AG04449 (cell line): ENCODE measurements at regions not wholly inside any gene's neighbourhood (a gene's known extent, or its start where the extent isn't known, plus 50 kb on each side); places are given as distances from the start of the nearest gene placed in this dataset.
"Not testable (repeated sequence)": the region's sequence is repeated elsewhere in the genome, so short reads cannot be mapped to it uniquely, and the experiment has no call there.

Experiments used
- CTCF ChIA-PET: fragments of 350-600 bp; formaldehyde crosslinking; extraction: SDS; loops from one replicate; lab custom pipeline; 2021; ENCODE audit warnings: antibody characterized with exemption; lab: Yijun Ruan, JAX
- POLR2A ChIA-PET: fragments of 400-600, 350-600 bp; formaldehyde crosslinking; extraction: SDS; loops from one replicate; lab custom pipeline; 2020; ENCODE audit warnings: antibody characterized with exemption, inconsistent platforms; lab: Yijun Ruan, JAX
- DNase-seq: peaks from one replicate; pipeline ENCODE4 v3.0.0-alpha.2; 2010; ENCODE audit warnings: low read depth, low spot score
- H3K4me3 ChIP-seq: 2 replicates; pipeline ENCODE4 v1.5.1; 2011; ENCODE audit warnings: low read depth, mild to moderate bottlenecking, control low read depth, low read length
- TF ChIP-seq, protein P1 (sequence below): IDR thresholded peaks from one replicate; pipeline ENCODE4 v1.5.1; 2011; ENCODE audit warnings: mild to moderate bottlenecking, moderate library complexity, low read length, control low read depth, inconsistent platforms; ENCODE audit not compliant: insufficient read depth; ENCODE audit errors: missing control alignments

DNA sequence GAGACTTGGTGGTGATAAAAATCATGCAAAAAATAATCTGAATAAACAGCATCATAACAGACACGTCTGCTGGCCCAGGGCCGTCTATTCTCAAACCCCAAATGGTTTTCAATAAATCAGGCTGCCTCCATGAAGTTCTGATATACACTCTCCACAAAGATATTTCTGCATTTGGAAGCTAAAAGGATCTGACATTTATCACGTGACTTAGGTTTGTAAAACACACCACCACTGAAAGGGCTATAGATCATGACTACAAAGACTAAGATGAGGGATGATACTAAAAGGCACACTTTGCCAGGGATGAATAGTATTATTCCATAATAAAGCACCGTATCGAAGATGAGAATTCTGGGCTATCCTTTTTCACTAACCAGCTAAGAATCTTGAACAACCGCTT lies 67.6 kb upstream of the ADAMTS18 start:
- H3K4me3 ChIP-seq = no peak overlapping the region
- DNase-seq = no peak
- TF ChIP-seq, protein P1, sequence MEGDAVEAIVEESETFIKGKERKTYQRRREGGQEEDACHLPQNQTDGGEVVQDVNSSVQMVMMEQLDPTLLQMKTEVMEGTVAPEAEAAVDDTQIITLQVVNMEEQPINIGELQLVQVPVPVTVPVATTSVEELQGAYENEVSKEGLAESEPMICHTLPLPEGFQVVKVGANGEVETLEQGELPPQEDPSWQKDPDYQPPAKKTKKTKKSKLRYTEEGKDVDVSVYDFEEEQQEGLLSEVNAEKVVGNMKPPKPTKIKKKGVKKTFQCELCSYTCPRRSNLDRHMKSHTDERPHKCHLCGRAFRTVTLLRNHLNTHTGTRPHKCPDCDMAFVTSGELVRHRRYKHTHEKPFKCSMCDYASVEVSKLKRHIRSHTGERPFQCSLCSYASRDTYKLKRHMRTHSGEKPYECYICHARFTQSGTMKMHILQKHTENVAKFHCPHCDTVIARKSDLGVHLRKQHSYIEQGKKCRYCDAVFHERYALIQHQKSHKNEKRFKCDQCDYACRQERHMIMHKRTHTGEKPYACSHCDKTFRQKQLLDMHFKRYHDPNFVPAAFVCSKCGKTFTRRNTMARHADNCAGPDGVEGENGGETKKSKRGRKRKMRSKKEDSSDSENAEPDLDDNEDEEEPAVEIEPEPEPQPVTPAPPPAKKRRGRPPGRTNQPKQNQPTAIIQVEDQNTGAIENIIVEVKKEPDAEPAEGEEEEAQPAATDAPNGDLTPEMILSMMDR = no peak
- POLR2A ChIA-PET = no interaction called here
- CTCF ChIA-PET = no interaction called here

DNA sequence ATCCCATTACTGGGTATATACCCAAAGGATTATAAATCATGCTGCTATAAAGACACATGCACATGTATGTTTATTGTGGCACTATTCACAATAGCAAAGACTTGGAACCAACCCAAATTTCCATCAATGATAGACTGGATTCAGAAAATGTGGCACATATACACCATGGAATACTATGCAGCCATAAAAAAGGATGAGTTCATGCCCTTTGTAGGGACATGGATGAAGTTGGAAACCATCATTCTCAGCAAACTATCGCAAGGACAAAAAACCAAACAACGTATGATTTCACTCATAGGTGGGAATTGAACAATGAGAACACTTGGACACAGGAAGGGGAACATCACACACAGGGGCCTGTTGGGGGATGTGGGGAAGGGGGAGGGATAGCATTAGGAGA lies 71.7 kb upstream of the ADAMTS18 start:
- DNase-seq, POLR2A ChIA-PET, CTCF ChIA-PET, H3K4me3 ChIP-seq: not testable (repeated sequence)

DNA sequence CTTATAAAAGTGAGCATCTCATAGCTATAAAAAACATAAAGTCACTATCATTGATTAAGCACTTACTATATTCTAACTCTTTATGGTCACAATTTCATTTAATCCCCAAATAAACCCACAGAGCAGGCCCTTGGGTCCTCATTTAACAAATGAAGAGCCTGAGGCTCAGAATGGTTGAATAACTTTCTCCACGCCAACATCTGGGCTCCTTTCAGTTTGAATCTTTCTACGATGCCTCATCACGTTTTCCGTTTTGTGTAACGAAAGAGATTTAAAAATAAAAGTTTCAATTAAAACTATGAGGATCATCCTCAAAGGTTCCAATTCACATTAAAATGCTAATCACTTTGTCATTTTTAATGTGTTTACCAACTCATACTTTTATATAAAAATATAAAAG lies 74.2 kb upstream of the ADAMTS18 start:
- no peak for DNase-seq
- ChIA-PET CTCF (no interaction called here), POLR2A (no interaction called here)
- TF ChIP-seq, protein P1 = no peak
- no peak overlapping the region for H3K4me3 ChIP-seq

DNA sequence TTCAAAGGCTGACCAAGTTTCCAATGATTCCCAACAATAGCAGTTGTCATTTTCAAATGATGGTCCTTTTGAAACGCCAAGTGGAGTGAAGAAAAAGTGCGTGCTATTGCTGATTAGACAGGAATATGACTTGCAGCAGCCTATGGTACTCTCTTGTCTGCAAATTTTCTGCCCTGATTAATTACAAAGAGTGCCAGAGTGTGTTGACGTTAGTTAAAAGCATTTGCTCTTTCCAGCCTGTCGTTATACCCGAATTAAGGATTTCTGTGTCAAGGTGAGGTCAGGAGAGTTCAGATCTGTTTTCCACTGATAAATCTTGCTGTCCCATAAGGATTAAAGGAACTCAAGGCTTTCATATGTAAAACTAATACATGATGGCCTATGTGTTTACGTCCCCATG lies 75.0 kb upstream of the ADAMTS18 start:
- no peak overlapping the region for H3K4me3 ChIP-seq
- POLR2A ChIA-PET = no interaction called here
- CTCF ChIA-PET = interaction anchor here (0.6 kb wide), 1 partner anchor 493 kb away, joined by 3 read pairs; no protein-coding TSS in a partner anchor
- TF ChIP-seq, protein P1 = no peak
- DNase-seq = no peak

DNA sequence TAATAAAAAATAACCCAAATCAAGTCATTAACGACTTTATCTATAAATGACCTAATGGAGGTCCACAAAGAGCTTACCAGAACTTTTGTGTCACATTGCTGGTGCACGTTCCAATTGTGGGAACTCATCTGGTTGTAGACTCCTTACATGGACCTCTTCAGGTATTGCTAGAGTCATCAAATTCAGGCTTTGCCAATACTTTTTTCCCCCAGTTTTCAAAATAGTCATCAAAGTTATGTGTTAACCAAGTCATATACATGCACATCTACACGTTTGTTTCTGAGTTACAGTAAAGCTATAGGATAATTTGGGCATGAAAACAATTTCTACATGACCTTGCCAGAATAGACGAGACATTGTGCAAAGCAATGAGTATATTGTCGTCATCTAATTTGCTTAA lies 76.2 kb upstream of the ADAMTS18 start:
- no peak for DNase-seq
- no peak overlapping the region for H3K4me3 ChIP-seq
- TF ChIP-seq, protein P1 = no peak
- CTCF ChIA-PET = no interaction called here
- POLR2A ChIA-PET = no interaction called here

DNA sequence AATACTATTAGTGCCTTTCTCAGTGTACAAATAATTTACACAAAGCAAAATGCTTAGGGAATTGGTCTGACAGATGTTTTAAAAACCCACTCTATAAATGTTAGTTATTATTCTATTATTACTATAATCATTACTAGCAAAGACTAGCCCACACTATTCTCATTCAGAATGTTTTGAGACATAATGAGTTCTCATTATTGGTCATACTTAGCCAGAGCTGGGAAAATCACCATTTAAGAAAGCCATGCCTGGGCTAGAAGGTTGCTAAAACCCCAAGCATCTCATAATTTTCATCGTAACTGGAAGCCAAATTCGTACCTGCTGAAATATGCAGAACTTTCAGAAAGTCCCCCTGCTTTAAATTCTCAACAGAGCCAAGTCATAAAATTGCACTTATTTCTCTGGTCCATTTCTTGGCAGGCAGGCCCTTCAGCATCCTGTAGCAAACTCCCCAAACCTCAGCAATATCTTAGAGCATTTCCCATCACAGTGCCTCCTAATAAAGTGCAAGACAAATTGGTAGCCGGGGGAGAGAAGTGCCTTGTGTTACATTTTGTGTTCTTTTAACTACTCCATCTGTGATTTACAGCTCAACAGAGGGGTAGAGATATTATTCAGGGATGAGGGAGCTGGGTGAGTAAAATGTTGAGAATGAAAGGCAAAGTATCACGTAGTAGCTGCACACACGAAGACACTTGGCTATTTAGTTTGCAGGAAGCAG lies 79.8 kb upstream of the ADAMTS18 start:
- DNase-seq = no peak
- ChIA-PET CTCF (interaction anchor here (1.0 kb wide), 1 partner anchor 277 kb away, joined by 3 read pairs; no protein-coding TSS in a partner anchor), POLR2A (no interaction called here)
- no peak overlapping the region for H3K4me3 ChIP-seq
- TF ChIP-seq, protein P1 = no peak

DNA sequence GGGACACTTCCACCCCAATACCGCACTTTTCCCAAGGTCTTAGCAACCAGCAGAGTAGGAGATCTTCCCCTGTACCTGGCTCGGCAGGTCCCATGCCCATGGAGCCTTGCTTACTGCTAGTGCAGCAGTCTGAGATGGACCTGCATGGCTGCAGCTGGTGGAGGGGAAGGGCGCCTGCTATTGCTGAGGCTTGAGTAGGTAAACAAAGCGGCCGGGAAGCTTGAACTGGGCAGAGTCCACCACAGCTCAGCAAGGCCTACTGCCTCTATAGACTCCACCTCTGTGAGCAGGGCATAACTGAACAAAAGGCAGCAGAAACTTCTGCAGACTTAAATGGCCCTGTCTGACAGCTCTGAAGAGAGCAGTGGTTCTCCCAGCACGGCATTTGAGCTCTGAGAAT lies 90.4 kb upstream of the ADAMTS18 start:
- CTCF ChIA-PET, POLR2A ChIA-PET, DNase-seq, H3K4me3 ChIP-seq: not testable (repeated sequence)
